Cardiac fibroblast (primary cell): ENCODE measurements at regions not wholly inside any gene's neighbourhood (a gene's known extent, or its start where the extent isn't known, plus 50 kb on each side); places are given as distances from the start of the nearest gene placed in this dataset.

Source experiments
- DNase-seq, 2 donors: peaks; one replicate each; pipeline versions ENCODE4 v3.0.0 to v3.0.0-alpha.2; 2010; ENCODE audit warnings: low read depth in 2 of 2
- H3K4me3 ChIP-seq, 2 donors: replicated peaks in 1 of 2; 1 replicate in 1 of 2; 2 replicates in 1 of 2; pipeline ENCODE4 v1.5.1; 2011; ENCODE audit warnings: low read depth in 2 of 2, low read length in 2 of 2, mild to moderate bottlenecking in 2 of 2, moderate library complexity in 1 of 2
- CTCF ChIP-seq: IDR thresholded peaks from one replicate; pipeline ENCODE4 v1.5.1; 2011; ENCODE audit warnings: low read depth, mild to moderate bottlenecking, low read length, inconsistent platforms

- DNase-seq = no peak
- no peak overlapping the region for H3K4me3 ChIP-seq
- TF ChIP-seq CTCF = no peak
Measured at GRCh38 chr1:181366910-181367309, 116.4 kb upstream of the CACNA1E start.

- no peak overlapping the region for H3K4me3 ChIP-seq
- TF ChIP-seq CTCF = no peak
- no peak for DNase-seq
Measured at GRCh38 chr1:181369416-181369815, 113.9 kb upstream of the CACNA1E start.

- no peak for TF ChIP-seq CTCF
- no peak overlapping the region for H3K4me3 ChIP-seq
- no peak for DNase-seq
Measured at GRCh38 chr1:181383695-181384094, 99.6 kb upstream of the CACNA1E start.

GRCh38 chr1:181386340-181386739, 97.0 kb upstream of the CACNA1E start:
- TF ChIP-seq CTCF = no peak
- H3K4me3 ChIP-seq = no peak overlapping the region
- DNase-seq = no peak

- no peak overlapping the region for H3K4me3 ChIP-seq
- no peak for TF ChIP-seq CTCF
- DNase-seq = no peak
Measured at GRCh38 chr1:181386951-181387350, 96.4 kb upstream of the CACNA1E start.

- no peak for TF ChIP-seq CTCF
Measured at GRCh38 chr1:181387702-181388101, 95.6 kb upstream of the CACNA1E start.

GRCh38 chr1:181390410-181391077, 92.8 kb upstream of the CACNA1E start:
- TF ChIP-seq CTCF = no peak
- no peak overlapping the region for H3K4me3 ChIP-seq
- DNase-seq = no peak

More at GRCh38 chr1:181387702-181388101, 95.6 kb upstream of the CACNA1E start:
- DNase-seq = no peak
- no peak overlapping the region for H3K4me3 ChIP-seq
